Rectal smooth muscle tissue (tissue), 1 donor: ENCODE measurements at regions not wholly inside any gene's neighbourhood (a gene's known extent, or its start where the extent isn't known, plus 50 kb on each side); places are given as distances from the start of the nearest gene placed in this dataset.

Experiments used
- H3K27ac ChIP-seq: one replicate; pipeline ENCODE4 v1.7.0; 2013; ENCODE audit warnings: low read depth, low read length, inconsistent platforms
- H3K27me3 ChIP-seq: one replicate; pipeline ENCODE4 v1.7.0; 2013; ENCODE audit warnings: low read length; ENCODE audit not compliant: control insufficient read depth, insufficient read depth
- H3K36me3 ChIP-seq: one replicate; pipeline ENCODE4 v1.7.0; 2013; ENCODE audit warnings: low read length; ENCODE audit not compliant: control insufficient read depth, insufficient read depth
- H3K4me1 ChIP-seq: one replicate; pipeline ENCODE4 v1.7.0; 2013; ENCODE audit warnings: low read length; ENCODE audit not compliant: control insufficient read depth, insufficient read depth
- H3K4me3 ChIP-seq: one replicate; pipeline ENCODE4 v1.7.0; 2013; ENCODE audit warnings: low read length
- H3K9ac ChIP-seq: one replicate; pipeline ENCODE4 v1.7.0; 2013; ENCODE audit warnings: low read length

DNA sequence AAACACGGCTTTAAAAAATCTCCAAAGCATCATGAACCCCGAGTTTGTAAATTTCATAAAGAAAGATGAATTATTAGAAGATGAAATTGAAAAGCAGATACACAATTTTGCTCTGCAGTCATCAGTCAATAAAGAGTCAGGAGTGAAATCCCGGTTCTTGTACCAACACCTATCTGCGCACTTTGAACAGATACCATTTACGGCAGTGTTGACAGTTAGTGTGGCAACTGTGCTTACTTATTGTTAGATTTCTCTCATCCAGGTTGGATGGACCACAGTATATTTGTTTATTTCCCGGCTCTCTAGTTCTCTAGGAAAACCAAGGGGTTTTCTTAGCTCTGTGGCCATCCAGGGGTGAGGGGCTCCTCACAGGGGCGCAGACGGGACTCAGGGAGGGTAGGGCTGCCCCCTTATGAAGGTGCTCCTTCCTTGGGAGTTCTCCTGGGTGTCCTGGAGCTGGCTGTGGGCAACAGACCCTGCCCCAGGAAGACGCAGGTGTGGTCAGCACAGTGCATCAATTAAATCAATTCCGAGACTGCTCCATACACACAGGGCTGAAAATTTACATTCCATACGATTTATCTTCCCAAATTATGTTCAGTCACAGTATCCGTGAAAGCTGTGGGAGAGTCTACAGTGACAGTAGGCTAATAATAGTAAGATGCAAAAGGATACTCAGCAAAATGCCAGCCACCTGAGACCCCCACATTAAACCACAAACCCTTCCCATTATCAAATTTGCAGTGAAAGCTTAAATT lies 107.0 kb upstream of the C1QTNF9B start:
- Histone ChIP-seq H3K27ac (no peak overlapping the region), H3K9ac (no peak overlapping the region)

DNA sequence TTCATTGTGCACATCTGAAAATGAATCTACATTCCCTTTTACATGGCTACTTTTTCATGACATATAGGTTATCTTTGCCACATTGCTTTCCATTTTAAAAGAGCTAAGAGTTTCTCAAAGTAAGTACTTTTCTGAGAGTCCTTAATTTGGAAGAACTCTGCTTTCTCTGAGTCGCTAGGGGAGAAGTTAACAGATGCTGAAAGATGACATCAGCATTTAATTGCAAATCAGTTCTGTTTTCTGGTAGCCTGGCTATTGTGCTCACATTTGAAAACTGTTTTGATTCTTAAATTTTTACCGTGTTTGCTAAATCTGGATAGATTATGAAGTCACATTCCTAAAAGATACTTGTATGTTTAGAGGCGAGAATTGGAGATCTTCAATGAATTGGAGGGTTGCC lies 107.7 kb upstream of the C1QTNF9B start:
- no peaks in the 10 kb centered on the region for H3K27me3 ChIP-seq
- no peak overlapping the region for H3K27ac ChIP-seq
- H3K9ac ChIP-seq: no peak overlapping the region
- H3K4me3 ChIP-seq: no peak overlapping the region
- no peaks in the 10 kb centered on the region for H3K4me1 ChIP-seq
- H3K36me3 ChIP-seq: no peaks in the 10 kb centered on the region

More for the DNA sequence above, 107.0 kb upstream of the C1QTNF9B start:
- Histone ChIP-seq H3K27me3 (no peaks in the 10 kb centered on the region), H3K4me3 (no peak overlapping the region), H3K36me3 (no peaks in the 10 kb centered on the region), H3K4me1 (no peaks in the 10 kb centered on the region)

DNA sequence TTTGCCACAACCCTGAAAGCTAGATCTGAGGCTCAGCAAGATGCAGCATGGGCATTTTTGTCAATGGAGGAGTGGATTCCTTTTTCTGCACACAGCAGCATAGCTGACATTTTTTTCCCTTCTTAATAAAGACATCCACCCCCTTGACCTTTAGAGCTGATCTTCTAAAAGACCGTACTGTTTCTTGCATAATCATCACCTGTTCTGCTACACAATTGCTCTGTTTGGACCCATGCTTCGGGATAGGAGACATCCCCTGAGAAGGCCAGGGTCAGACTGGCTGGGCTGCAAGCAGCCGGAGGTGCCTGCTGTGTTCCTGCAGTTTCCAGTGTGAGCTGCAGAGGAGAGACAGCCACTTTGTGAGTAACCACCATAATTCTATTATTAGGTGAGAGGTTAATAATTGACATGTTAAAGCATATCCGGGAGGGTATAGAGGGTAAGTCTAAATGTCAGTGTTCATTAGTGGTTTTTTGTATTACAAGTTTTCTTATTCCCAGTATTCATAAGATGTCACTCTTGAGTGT lies 108.5 kb upstream of the C1QTNF9B start:
- Histone ChIP-seq H3K4me3 (no peak overlapping the region), H3K27me3 (no peaks in the 10 kb centered on the region), H3K4me1 (no peaks in the 10 kb centered on the region), H3K36me3 (no peaks in the 10 kb centered on the region), H3K9ac (no peak overlapping the region), H3K27ac (no peak overlapping the region)

DNA sequence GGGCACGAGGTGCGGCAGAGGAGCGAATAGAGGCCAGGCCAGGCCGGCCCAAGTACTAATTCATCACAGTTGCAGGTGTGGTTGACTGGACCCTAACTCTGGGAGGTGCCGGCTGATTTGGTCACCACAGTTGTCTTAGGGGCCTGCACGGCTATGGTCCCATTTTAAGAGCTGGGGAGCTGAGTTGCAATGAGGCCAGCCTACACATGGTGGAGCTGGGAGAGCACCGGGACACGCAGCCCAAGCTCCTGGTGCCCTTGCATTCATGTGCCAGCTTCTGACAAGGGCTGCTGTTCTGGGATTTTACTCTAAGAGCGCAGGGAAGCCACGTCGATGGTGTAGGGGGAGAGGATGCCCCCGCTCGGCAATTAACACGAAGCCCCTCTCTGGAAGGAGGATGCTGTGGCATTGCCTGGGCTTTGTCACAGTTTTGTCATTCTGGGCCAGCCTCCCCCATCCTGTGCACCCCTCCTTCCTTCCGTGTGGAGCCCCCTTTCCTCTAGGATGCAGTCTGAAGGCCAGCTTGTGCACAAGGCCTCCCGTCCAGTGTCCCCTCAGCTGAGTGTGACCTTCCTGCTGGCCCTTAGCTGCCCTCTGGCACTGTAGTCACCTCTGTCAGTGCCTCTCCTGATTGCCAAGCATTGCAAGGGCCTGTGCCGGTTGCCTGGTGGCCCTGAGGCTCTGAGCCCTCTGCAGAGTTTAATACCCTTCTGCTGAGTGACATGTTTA lies 109.4 kb upstream of the C1QTNF9B start:
- no peaks in the 10 kb centered on the region for H3K36me3 ChIP-seq
- H3K4me3 ChIP-seq: no peak overlapping the region
- no peaks in the 10 kb centered on the region for H3K27me3 ChIP-seq
- no peak overlapping the region for H3K9ac ChIP-seq
- no peaks in the 10 kb centered on the region for H3K4me1 ChIP-seq
- H3K27ac ChIP-seq: no peak overlapping the region

DNA sequence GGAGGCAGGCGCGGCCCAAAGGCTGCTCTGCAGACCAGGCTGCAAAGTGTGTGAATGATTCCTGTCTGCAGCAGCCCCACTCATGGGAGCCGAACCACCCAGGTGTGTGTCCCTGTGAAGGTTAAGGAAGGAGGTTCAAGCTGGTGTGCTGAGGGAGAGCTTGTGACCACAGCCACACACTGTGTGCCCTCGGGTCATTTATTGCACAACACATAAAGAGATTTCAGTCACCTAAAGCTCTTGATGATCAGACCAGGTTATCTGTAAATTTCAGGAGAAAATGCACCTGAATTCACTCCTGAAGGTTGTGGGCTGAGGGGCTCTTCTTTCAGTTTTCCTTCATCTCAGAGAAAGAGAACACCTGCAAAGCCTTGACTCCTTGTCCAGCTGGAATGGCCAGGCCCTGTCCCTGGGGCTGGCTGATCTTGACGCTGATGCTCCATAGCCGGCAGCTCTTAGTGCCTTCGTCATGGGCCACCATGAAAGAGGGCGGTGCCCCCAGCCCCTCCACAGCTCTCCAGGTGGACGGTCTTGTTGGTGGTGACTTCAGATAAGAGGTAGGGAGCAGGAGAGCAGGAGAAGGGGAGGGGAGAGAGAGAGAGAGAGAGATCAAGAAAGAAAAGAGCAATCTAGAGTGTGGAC lies 110.8 kb upstream of the C1QTNF9B start:
- Histone ChIP-seq H3K9ac (no peak overlapping the region), H3K4me3 (no peak overlapping the region), H3K36me3 (no peaks in the 10 kb centered on the region), H3K27me3 (no peaks in the 10 kb centered on the region), H3K27ac (no peak overlapping the region), H3K4me1 (no peaks in the 10 kb centered on the region)

DNA sequence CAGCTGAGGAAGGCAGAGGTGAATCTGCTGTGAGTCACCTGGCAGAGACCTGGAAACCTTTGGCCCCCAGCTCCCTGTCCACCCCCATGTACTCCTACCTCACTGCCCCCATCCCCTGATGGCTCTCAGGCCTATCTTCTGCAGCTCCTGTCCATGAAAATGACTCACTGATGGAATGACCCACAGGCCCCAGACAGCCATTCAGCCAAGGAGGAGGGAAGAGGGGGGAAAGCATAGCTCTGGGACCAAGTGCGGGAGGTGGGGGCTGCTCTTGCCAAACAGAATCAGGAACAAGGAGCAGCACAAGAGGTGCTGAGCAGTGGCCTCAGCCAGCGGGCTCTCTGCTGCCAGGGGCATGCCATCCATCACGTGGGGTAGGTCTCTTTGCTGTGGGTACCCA lies 111.4 kb upstream of the C1QTNF9B start:
- no peak overlapping the region for H3K4me3 ChIP-seq
- no peak overlapping the region for H3K27ac ChIP-seq
- no peak overlapping the region for H3K9ac ChIP-seq
- H3K27me3 ChIP-seq: no peaks in the 10 kb centered on the region
- no peaks in the 10 kb centered on the region for H3K4me1 ChIP-seq
- no peaks in the 10 kb centered on the region for H3K36me3 ChIP-seq

DNA sequence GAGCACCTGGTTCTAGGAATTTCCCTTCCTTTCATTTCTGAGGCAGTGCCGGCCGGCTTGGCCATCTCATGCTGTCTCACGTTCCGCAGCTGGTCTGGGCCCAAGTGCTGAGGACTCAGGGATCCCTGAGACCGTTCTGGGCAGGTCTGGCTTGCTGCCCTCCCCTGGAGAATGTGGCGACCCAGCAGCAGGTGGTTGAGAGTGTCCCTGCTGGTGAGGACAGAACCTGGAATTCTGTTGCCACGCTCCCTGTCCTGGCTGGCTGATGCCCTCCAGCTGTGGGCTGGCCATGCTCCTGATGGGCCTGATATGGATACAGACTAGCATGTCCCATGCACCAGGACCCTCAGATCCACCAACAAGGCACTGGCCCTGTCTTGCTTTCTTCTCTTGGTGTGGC lies 114.0 kb upstream of the C1QTNF9B start:
- no peaks in the 10 kb centered on the region for H3K4me1 ChIP-seq
- no peak overlapping the region for H3K27ac ChIP-seq
- no peak overlapping the region for H3K4me3 ChIP-seq
- no peak overlapping the region for H3K9ac ChIP-seq
- no peaks in the 10 kb centered on the region for H3K36me3 ChIP-seq
- H3K27me3 ChIP-seq: no peaks in the 10 kb centered on the region

DNA sequence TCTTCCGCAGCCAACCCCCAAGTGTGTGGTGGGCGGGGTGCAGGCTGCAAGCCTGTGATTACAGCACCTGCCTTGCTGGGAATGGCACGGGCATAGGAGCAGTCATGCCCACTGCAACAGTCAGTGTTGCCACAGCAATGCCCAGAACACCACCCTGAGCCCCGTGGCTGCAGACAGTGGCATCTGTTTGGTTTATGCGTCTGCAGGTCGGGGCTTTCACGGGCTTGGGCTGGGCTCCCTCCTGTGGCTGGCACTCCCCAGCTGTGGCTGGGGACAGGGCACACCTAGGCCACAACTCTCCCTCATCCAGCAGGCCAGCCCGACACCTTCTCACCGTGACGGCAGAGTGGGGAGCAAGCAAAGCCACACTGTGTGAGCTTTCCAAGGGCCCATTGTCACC lies 115.3 kb upstream of the C1QTNF9B start:
- H3K4me1 ChIP-seq: no peaks in the 10 kb centered on the region
- no peaks in the 10 kb centered on the region for H3K27me3 ChIP-seq
- no peak overlapping the region for H3K27ac ChIP-seq
- no peak overlapping the region for H3K4me3 ChIP-seq
- H3K36me3 ChIP-seq: no peaks in the 10 kb centered on the region
- H3K9ac ChIP-seq: no peak overlapping the region

DNA sequence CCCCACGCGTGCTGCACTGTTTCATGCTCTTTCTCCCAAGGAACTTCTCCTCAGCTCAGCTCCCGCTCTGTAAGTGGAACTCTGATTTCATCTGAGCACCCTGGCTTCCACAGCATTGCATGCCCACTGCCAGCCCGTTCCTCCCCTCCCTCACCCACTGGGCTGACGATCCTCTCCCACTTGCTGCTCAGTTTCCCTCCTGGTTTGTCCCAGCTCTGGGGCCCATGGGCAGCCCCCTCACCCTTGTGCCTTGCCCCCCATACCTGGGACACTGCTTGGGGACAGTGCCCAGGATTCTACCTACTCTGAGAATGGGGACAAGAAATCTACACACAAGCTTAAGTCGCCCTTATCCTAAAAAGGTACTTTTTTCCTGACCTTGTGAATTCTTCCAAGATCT lies 115.9 kb upstream of the C1QTNF9B start:
- Histone ChIP-seq H3K9ac (no peak overlapping the region), H3K4me3 (no peak overlapping the region), H3K27ac (no peak overlapping the region), H3K36me3 (no peaks in the 10 kb centered on the region), H3K27me3 (no peaks in the 10 kb centered on the region), H3K4me1 (no peaks in the 10 kb centered on the region)

DNA sequence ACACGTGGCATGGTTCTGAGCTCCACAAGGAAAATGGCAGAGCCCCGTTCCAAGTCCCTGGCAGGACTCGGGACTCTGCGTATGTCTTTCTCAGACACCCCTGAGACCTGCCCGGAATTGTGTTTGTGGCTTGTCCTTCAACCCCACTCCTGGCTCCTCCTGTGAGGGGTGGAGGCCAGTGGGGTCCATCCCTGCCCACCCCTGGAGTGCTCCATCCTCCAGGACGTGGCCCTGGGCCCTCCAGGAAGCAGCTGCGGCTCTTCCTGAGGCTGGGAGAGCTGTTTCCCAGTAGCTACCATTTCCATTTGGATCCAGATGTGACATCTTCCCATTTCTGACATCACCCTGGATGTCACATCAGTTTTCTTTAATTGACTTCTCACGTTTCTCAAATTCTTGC lies 118.7 kb upstream of the C1QTNF9B start:
- Histone ChIP-seq H3K27me3 (no peaks in the 10 kb centered on the region), H3K27ac (no peak overlapping the region), H3K4me3 (no peak overlapping the region)

DNA sequence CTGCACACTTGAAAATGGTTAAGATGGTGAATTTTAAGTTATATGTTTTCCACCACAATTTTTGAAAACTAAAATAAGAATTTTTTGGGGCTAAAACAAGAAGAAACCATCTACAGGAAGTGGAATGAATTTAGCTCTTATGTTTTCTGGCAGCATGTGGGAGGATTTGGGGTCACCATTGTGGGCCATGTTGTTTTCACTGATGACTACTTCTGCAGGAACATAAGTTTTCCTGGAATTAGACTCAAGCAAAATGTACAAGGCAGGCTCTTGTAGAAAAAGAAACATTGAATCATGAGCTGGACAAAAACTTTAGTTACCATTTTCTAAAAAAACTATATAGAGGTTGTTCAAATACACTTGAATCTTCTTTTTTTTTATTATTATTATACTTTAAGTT lies 125.3 kb upstream of the C1QTNF9B start:
- Histone ChIP-seq H3K36me3 (no peaks in the 10 kb centered on the region), H3K27ac (no peak overlapping the region), H3K27me3 (no peaks in the 10 kb centered on the region), H3K4me3 (no peak overlapping the region), H3K4me1 (no peaks in the 10 kb centered on the region), H3K9ac (no peak overlapping the region)

More for the DNA sequence above, 118.7 kb upstream of the C1QTNF9B start:
- Histone ChIP-seq H3K36me3 (no peaks in the 10 kb centered on the region), H3K9ac (no peak overlapping the region), H3K4me1 (no peaks in the 10 kb centered on the region)

DNA sequence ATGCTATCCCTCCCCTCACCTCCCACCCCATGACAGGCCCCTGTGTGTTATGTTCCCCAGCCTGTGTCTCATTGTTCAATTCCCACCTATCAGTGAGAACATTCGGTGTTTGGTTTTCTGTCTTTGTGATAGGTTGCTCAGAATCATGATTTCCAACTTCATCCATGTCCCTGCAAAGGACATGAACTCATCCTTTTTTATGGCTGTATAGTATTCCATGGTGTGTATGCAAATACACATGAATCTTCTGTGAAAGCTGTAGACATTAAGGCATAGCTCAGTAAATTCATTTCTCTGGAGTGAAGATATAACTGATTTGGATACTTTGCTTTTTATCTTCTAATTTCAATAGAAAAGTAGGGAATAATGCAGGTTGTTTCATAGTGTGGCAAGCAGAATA lies 125.8 kb upstream of the C1QTNF9B start:
- Histone ChIP-seq H3K4me1 (no peaks in the 10 kb centered on the region), H3K36me3 (no peaks in the 10 kb centered on the region), H3K9ac (no peak overlapping the region), H3K27ac (no peak overlapping the region), H3K27me3 (no peaks in the 10 kb centered on the region), H3K4me3 (no peak overlapping the region)
